ENCODE measurements at regions not wholly inside any gene's neighbourhood (a gene's known extent, or its start where the extent isn't known, plus 50 kb on each side); places are given as distances from the start of the nearest gene placed in this dataset.

DNA sequence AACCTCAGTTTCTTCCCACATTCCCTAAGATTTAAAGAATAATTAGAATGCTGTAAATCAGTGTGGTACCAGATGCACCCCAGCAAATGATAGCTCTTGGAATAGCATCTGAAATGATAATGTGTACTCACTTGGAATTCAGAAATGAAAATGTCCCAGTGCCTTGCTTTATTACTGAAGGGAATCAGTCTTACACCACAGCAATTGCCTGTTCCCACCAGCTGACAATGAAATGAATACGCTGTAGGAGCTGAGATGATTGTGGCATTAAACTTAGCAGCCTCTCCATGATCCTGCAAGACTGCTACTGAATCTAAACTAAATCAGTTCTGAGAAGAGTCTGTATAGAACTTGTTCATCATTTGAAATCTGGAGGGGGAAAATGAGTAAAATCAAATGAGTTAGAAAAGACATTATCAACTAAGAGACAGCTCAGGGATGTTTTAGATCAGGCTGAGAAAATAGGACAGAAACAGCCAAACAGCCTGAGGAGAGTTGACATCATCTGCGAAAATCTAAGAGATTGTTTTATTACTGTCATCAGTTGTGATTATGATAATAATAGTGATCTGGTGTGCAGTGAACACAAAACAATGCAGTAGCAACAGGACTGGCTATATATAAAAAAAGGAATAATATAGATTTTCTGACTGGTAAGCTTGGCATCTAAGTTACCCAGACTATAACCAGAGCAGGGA lies 108.6 kb upstream of the SLC13A1 start:
- 89% methylated on average over 2 of the region's 2 CpGs for WGBS (ENCODE audit: low lambda C conversion rate, missing lambda C conversion rate)
- H4K20me1 ChIP-seq (ENCODE audit: insufficient read depth, poor library complexity, severe bottlenecking), result no peaks in the 10 kb centered on the region
- H2AFZ ChIP-seq, result no peak overlapping the region
- H3K9me2 ChIP-seq (replicated peaks; ENCODE audit: insufficient read depth), result no peaks in the 10 kb centered on the region
- TF ChIP-seq, protein P1, sequence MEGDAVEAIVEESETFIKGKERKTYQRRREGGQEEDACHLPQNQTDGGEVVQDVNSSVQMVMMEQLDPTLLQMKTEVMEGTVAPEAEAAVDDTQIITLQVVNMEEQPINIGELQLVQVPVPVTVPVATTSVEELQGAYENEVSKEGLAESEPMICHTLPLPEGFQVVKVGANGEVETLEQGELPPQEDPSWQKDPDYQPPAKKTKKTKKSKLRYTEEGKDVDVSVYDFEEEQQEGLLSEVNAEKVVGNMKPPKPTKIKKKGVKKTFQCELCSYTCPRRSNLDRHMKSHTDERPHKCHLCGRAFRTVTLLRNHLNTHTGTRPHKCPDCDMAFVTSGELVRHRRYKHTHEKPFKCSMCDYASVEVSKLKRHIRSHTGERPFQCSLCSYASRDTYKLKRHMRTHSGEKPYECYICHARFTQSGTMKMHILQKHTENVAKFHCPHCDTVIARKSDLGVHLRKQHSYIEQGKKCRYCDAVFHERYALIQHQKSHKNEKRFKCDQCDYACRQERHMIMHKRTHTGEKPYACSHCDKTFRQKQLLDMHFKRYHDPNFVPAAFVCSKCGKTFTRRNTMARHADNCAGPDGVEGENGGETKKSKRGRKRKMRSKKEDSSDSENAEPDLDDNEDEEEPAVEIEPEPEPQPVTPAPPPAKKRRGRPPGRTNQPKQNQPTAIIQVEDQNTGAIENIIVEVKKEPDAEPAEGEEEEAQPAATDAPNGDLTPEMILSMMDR (IDR thresholded peaks at IDR 0.05; ENCODE audit: poor library complexity), result no peak
- TF ChIP-seq EZH2phosphoT487 (IDR thresholded peaks at IDR 0.05; ENCODE audit: low read depth, severe bottlenecking, unreplicated experiment), result no peak
- TF ChIP-seq EZH2 (IDR thresholded peaks at IDR 0.05; ENCODE audit: borderline replicate concordance), result no peak
- no peak overlapping the region for H3K4me3 ChIP-seq
- no peak for DNase-seq (ENCODE audit: low spot score)
- no peaks in the 10 kb centered on the region for H3K79me2 ChIP-seq
- H3K36me3 ChIP-seq (replicated peaks; ENCODE audit: insufficient read depth, low read depth), result no peaks in the 10 kb centered on the region
- H3K4me2 ChIP-seq, result no peak overlapping the region
- no peak overlapping the region for H3K27ac ChIP-seq
- H3K4me1 ChIP-seq (ENCODE audit: insufficient read depth), result no peaks in the 10 kb centered on the region
- no peaks in the 10 kb centered on the region for H3K27me3 ChIP-seq
- H3K9me3 ChIP-seq (ENCODE audit: low read depth), result no peaks in the 10 kb centered on the region

DNA sequence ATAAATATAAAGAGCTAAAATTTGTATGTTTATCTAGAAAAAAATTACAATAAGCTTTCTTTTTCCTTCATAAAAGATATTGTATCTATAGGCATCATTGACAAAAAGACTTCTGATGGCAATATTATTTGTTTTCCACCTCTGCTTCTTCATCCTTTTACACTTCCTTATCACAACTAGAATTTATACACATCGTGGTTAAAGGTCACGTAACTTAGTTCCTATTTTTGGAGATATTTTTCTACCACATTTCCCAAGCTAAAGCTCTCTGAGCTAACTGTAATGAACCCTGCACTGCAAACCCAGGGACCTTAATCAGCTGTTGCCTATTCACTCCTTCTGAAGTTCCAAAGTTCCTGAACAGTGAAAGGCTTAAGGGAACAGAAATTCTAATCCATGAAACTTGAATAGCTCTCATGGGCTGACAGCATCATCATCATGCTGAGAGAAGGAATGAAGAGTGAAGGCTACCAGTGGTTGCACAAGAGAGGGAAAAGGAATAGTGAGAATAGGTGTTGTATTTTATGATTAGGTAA lies 106.1 kb upstream of the SLC13A1 start:
- Histone ChIP-seq H3K9me3 (ENCODE audit: low read depth) (no peaks in the 10 kb centered on the region), H3K27ac (no peak overlapping the region), H3K36me3 (replicated peaks; ENCODE audit: insufficient read depth, low read depth) (no peaks in the 10 kb centered on the region), H3K79me2 (no peaks in the 10 kb centered on the region), H4K20me1 (ENCODE audit: insufficient read depth, poor library complexity, severe bottlenecking) (no peaks in the 10 kb centered on the region), H3K27me3 (no peaks in the 10 kb centered on the region), H3K9me2 (replicated peaks; ENCODE audit: insufficient read depth) (no peaks in the 10 kb centered on the region), H3K4me3 (no peak overlapping the region), H3K4me2 (no peak overlapping the region), H2AFZ (no peak overlapping the region), H3K4me1 (ENCODE audit: insufficient read depth) (no peaks in the 10 kb centered on the region)
- 80% methylated on average over 2 of the region's 2 CpGs for WGBS (ENCODE audit: low lambda C conversion rate, missing lambda C conversion rate)
- DNase-seq (ENCODE audit: low spot score), result no peak
- TF ChIP-seq EZH2 (IDR thresholded peaks at IDR 0.05; ENCODE audit: borderline replicate concordance), result no peak
- no peak for TF ChIP-seq EZH2phosphoT487 (IDR thresholded peaks at IDR 0.05; ENCODE audit: low read depth, severe bottlenecking, unreplicated experiment)
- TF ChIP-seq, protein P1 (IDR thresholded peaks at IDR 0.05; ENCODE audit: poor library complexity), result no peak

DNA sequence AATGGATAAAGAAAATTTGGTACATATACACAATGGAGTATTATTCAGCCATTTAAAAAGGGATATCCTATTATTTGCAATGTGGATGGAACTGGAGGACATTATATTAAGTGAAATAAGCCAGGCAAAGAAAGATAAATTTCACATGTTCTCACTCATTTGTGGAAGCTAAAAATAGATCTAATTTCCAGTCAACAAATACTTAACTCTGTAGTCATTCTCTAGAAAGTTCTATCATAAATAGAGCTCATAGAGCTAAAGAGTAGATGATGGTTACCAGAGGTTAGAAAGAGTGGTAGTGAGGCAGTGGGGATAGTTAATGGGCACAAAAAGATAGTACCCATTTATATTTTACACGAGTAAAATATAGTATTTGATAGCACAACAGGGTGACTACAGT lies 104.2 kb upstream of the SLC13A1 start:
- TF ChIP-seq, protein P1 (IDR thresholded peaks at IDR 0.05; ENCODE audit: poor library complexity), result no peak
- no peak for TF ChIP-seq EZH2phosphoT487 (IDR thresholded peaks at IDR 0.05; ENCODE audit: low read depth, severe bottlenecking, unreplicated experiment)
- TF ChIP-seq EZH2 (IDR thresholded peaks at IDR 0.05; ENCODE audit: borderline replicate concordance), result no peak
- H3K9me2 ChIP-seq (replicated peaks; ENCODE audit: insufficient read depth), result no peaks in the 10 kb centered on the region
- 84% methylated on average over 1 of the region's 1 CpG for WGBS (ENCODE audit: low lambda C conversion rate, missing lambda C conversion rate)
- H4K20me1 ChIP-seq (ENCODE audit: insufficient read depth, poor library complexity, severe bottlenecking), result no peaks in the 10 kb centered on the region
- H3K36me3 ChIP-seq (replicated peaks; ENCODE audit: insufficient read depth, low read depth), result no peaks in the 10 kb centered on the region
- DNase-seq (ENCODE audit: low spot score), result no peak
- no peaks in the 10 kb centered on the region for H3K79me2 ChIP-seq
- no peak overlapping the region for H3K4me3 ChIP-seq
- no peaks in the 10 kb centered on the region for H3K27me3 ChIP-seq
- no peak overlapping the region for H3K4me2 ChIP-seq
- H3K4me1 ChIP-seq (ENCODE audit: insufficient read depth), result no peaks in the 10 kb centered on the region
- H3K9me3 ChIP-seq (ENCODE audit: low read depth), result no peaks in the 10 kb centered on the region
- no peak overlapping the region for H3K27ac ChIP-seq
- H2AFZ ChIP-seq, result no peak overlapping the region
